ENCODE measurements at regions not wholly inside any gene's neighbourhood (a gene's known extent, or its start where the extent isn't known, plus 50 kb on each side); places are given as distances from the start of the nearest gene placed in this dataset.
A peak's percentile ranks its signal among the peaks of the same experiment; 100 is the strongest.
"Not testable (repeated sequence)": the region's sequence is repeated elsewhere in the genome, so short reads cannot be mapped to it uniquely, and the experiment has no call there.

GRCh38 chr22:34599567-34599966 lies 466.4 kb upstream of the ISX start:
- DNase-seq: no peak

GRCh38 chr22:34604312-34604711 lies 461.6 kb upstream of the ISX start:
- DNase-seq: no peak

- no peak for DNase-seq
Measured at GRCh38 chr22:34608106-34608505, 457.9 kb upstream of the ISX start.

- no peak for DNase-seq
Measured at GRCh38 chr22:34608540-34609115, 457.3 kb upstream of the ISX start.

- DNase-seq: no peak
Measured at GRCh38 chr22:34609646-34610045, 456.3 kb upstream of the ISX start.

GRCh38 chr22:34620161-34620560 lies 445.8 kb upstream of the ISX start:
- no peak for DNase-seq

- no peak for DNase-seq
Measured at GRCh38 chr22:34620832-34621231, 445.1 kb upstream of the ISX start.

GRCh38 chr22:34622602-34623001 lies 443.4 kb upstream of the ISX start:
- DNase-seq: no peak

GRCh38 chr22:34623580-34623979 lies 442.4 kb upstream of the ISX start:
- no peak for DNase-seq

- not testable (repeated sequence) for DNase-seq
Measured at GRCh38 chr22:34625892-34626291, 440.1 kb upstream of the ISX start.

- no peak for DNase-seq
Measured at GRCh38 chr22:34638128-34638527, 427.8 kb upstream of the ISX start.

- no peak for DNase-seq
Measured at GRCh38 chr22:34639911-34640310, 426.0 kb upstream of the ISX start.

GRCh38 chr22:34645375-34645774 lies 420.6 kb upstream of the ISX start:
- DNase-seq: no peak

GRCh38 chr22:34669001-34669400 lies 397.0 kb upstream of the ISX start:
- DNase-seq: no peak

GRCh38 chr22:34683031-34683430 lies 382.9 kb upstream of the ISX start:
- not testable (repeated sequence) for DNase-seq

- DNase-seq: not testable (repeated sequence)
Measured at GRCh38 chr22:34684278-34684677, 381.7 kb upstream of the ISX start.

GRCh38 chr22:34687116-34687515 lies 378.8 kb upstream of the ISX start:
- peak; percentile 35 for DNase-seq

GRCh38 chr22:34688825-34689224 lies 377.1 kb upstream of the ISX start:
- DNase-seq: no peak

GRCh38 chr22:34696557-34696956 lies 369.4 kb upstream of the ISX start:
- DNase-seq: peak; percentile 43

- no peak for DNase-seq
Measured at GRCh38 chr22:34702279-34702678, 363.7 kb upstream of the ISX start.

- DNase-seq: no peak
Measured at GRCh38 chr22:34709641-34710040, 356.3 kb upstream of the ISX start.

GRCh38 chr22:34722901-34723300 lies 343.1 kb upstream of the ISX start:
- DNase-seq: no peak

- no peak for DNase-seq
Measured at GRCh38 chr22:34736081-34736480, 329.9 kb upstream of the ISX start.

GRCh38 chr22:34738661-34739400 lies 327.1 kb upstream of the ISX start:
- no peak for DNase-seq
